ENCODE measurements at regions not wholly inside any gene's neighbourhood (a gene's known extent, or its start where the extent isn't known, plus 50 kb on each side); places are given as distances from the start of the nearest gene placed in this dataset.

GRCh38 chr2:43104106-43104505 lies 122.3 kb downstream of the ZFP36L2 start:
- Histone ChIP-seq H3K4me3 (replicated peaks in 1 of 4; ENCODE audit: control extremely low read depth in 1 of 4, insufficient read depth in 1 of 4, low read depth in 3 of 4, low read length in 4 of 4) (no peak overlapping the region), H4K20me1 (ENCODE audit: control insufficient read depth, extremely low read depth, insufficient read depth, low read length) (no peaks in the 10 kb centered on the region), H2AFZ (ENCODE audit: low read length) (no peak overlapping the region), H3K9ac (ENCODE audit: insufficient read depth, low read length) (no peak overlapping the region), H3K27ac (ENCODE audit: insufficient read depth, low read length) (no peak overlapping the region), H3K4me1 (ENCODE audit: control insufficient read depth, extremely low read depth, insufficient read depth, low read length) (peaks cover 35% of the 10 kb centered on the region), H3K9me3 (ENCODE audit: control insufficient read depth, insufficient read depth, low read depth, low read length) (no peaks in the 10 kb centered on the region), H3K79me2 (ENCODE audit: control insufficient read depth, insufficient read depth, low read length) (no peaks in the 10 kb centered on the region), H3K36me3 (ENCODE audit: control insufficient read depth, insufficient read depth, low read length) (no peaks in the 10 kb centered on the region), H3K4me2 (ENCODE audit: extremely low read depth, insufficient read depth, low read length) (no peak overlapping the region), H3K27me3 (ENCODE audit: control insufficient read depth, insufficient read depth, low read length) (no peaks in the 10 kb centered on the region)
- no peak for TF ChIP-seq CTCF (conservative IDR thresholded peaks at IDR 0.05 in 1 of 2, IDR thresholded peaks at IDR 0.05 in 1 of 2; ENCODE audit: low read depth in 1 of 2, low read length in 2 of 2)
- TF ChIP-seq EZH2 (IDR thresholded peaks at IDR 0.05; ENCODE audit: low read length, missing control alignments) = no peak
- no peak for DNase-seq (ENCODE audit: low read depth in 2 of 2)

DNA sequence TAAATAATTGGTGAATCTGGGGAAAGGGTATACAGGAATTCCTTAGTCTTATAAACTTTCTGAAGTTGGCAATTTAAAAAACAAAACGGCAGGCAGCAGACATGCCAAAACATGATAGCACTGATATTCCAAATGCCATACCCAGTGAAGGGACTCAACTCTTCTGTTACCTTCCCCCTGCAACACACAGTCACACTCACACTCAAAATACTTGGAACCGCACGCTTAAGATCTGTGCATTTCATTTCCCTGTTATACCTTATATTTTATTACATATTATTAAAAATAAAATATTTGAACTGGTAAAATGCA lies 123.4 kb downstream of the ZFP36L2 start:
- TF ChIP-seq EZH2 (IDR thresholded peaks at IDR 0.05; ENCODE audit: low read length, missing control alignments) (no peak), CTCF (conservative IDR thresholded peaks at IDR 0.05 in 1 of 2, IDR thresholded peaks at IDR 0.05 in 1 of 2; ENCODE audit: low read depth in 1 of 2, low read length in 2 of 2) (no peak)
- Histone ChIP-seq H4K20me1 (ENCODE audit: control insufficient read depth, extremely low read depth, insufficient read depth, low read length) (no peaks in the 10 kb centered on the region), H3K27me3 (ENCODE audit: control insufficient read depth, insufficient read depth, low read length) (no peaks in the 10 kb centered on the region), H3K9ac (ENCODE audit: insufficient read depth, low read length) (no peak overlapping the region), H3K27ac (ENCODE audit: insufficient read depth, low read length) (peak overlapping the region; percentile 65), H3K4me2 (ENCODE audit: extremely low read depth, insufficient read depth, low read length) (no peak overlapping the region), H3K4me1 (ENCODE audit: control insufficient read depth, extremely low read depth, insufficient read depth, low read length) (peaks cover 35% of the 10 kb centered on the region), H3K36me3 (ENCODE audit: control insufficient read depth, insufficient read depth, low read length) (no peaks in the 10 kb centered on the region), H3K79me2 (ENCODE audit: control insufficient read depth, insufficient read depth, low read length) (no peaks in the 10 kb centered on the region), H2AFZ (ENCODE audit: low read length) (no peak overlapping the region), H3K4me3 (replicated peaks in 1 of 4; ENCODE audit: control extremely low read depth in 1 of 4, insufficient read depth in 1 of 4, low read depth in 3 of 4, low read length in 4 of 4) (no peak overlapping the region), H3K9me3 (ENCODE audit: control insufficient read depth, insufficient read depth, low read depth, low read length) (no peaks in the 10 kb centered on the region)
- no peak for DNase-seq (ENCODE audit: low read depth in 2 of 2)

- Histone ChIP-seq H3K4me2 (ENCODE audit: extremely low read depth, insufficient read depth, low read length) (no peak overlapping the region), H3K4me3 (replicated peaks in 1 of 4; ENCODE audit: control extremely low read depth in 1 of 4, insufficient read depth in 1 of 4, low read depth in 3 of 4, low read length in 4 of 4) (no peak overlapping the region), H3K9me3 (ENCODE audit: control insufficient read depth, insufficient read depth, low read depth, low read length) (no peaks in the 10 kb centered on the region), H3K79me2 (ENCODE audit: control insufficient read depth, insufficient read depth, low read length) (no peaks in the 10 kb centered on the region), H3K27ac (ENCODE audit: insufficient read depth, low read length) (peak overlapping the region; percentile 65), H3K4me1 (ENCODE audit: control insufficient read depth, extremely low read depth, insufficient read depth, low read length) (peaks cover 35% of the 10 kb centered on the region), H3K27me3 (ENCODE audit: control insufficient read depth, insufficient read depth, low read length) (no peaks in the 10 kb centered on the region), H4K20me1 (ENCODE audit: control insufficient read depth, extremely low read depth, insufficient read depth, low read length) (no peaks in the 10 kb centered on the region), H3K36me3 (ENCODE audit: control insufficient read depth, insufficient read depth, low read length) (no peaks in the 10 kb centered on the region), H2AFZ (ENCODE audit: low read length) (peak overlapping the region; percentile 59), H3K9ac (ENCODE audit: insufficient read depth, low read length) (peak overlapping the region; percentile 20)
- peak; percentile 30 to 87 for DNase-seq (ENCODE audit: low read depth in 2 of 2)
- TF ChIP-seq CTCF (conservative IDR thresholded peaks at IDR 0.05 in 1 of 2, IDR thresholded peaks at IDR 0.05 in 1 of 2; ENCODE audit: low read depth in 1 of 2, low read length in 2 of 2) (no peak), EZH2 (IDR thresholded peaks at IDR 0.05; ENCODE audit: low read length, missing control alignments) (no peak)
These were observed 123.9 kb downstream of the ZFP36L2 start for GRCh38 chr2:43102366-43103092.

Measured in fibroblast of lung (primary cell).